ENCODE measurements at regions not wholly inside any gene's neighbourhood (a gene's known extent, or its start where the extent isn't known, plus 50 kb on each side); places are given as distances from the start of the nearest gene placed in this dataset.
"Not testable (repeated sequence)": the region's sequence is repeated elsewhere in the genome, so short reads cannot be mapped to it uniquely, and the experiment has no call there.

GRCh38 chr13:99087954-99088491 lies 110.2 kb upstream of the DOCK9 start:
- peak overlapping the region; percentile 61 for H3K4me3 ChIP-seq (ENCODE audit: low read length)
- peaks cover 2% of the 10 kb centered on the region for H3K4me1 ChIP-seq (ENCODE audit: insufficient read depth, low read length)
- peaks cover 46% of the 10 kb centered on the region for H3K27me3 ChIP-seq (ENCODE audit: insufficient read depth, low read length)
- no peaks in the 10 kb centered on the region for H3K36me3 ChIP-seq (ENCODE audit: insufficient read depth, low read length)
- H3K9me3 ChIP-seq (ENCODE audit: low read length) = no peaks in the 10 kb centered on the region
- peak overlapping the region; percentile 99 for H2AFZ ChIP-seq (ENCODE audit: low read depth, low read length)

- Histone ChIP-seq H2AFZ (ENCODE audit: low read depth, low read length) (no peak overlapping the region), H3K27me3 (ENCODE audit: insufficient read depth, low read length) (peaks cover 6% of the 10 kb centered on the region), H3K4me3 (ENCODE audit: low read length) (no peak overlapping the region), H3K9me3 (ENCODE audit: low read length) (no peaks in the 10 kb centered on the region), H3K36me3 (ENCODE audit: insufficient read depth, low read length) (no peaks in the 10 kb centered on the region), H3K4me1 (ENCODE audit: insufficient read depth, low read length) (no peaks in the 10 kb centered on the region)
These were observed 106.7 kb upstream of the UBAC2 start for GRCh38 chr13:99093997-99094396.

DNA sequence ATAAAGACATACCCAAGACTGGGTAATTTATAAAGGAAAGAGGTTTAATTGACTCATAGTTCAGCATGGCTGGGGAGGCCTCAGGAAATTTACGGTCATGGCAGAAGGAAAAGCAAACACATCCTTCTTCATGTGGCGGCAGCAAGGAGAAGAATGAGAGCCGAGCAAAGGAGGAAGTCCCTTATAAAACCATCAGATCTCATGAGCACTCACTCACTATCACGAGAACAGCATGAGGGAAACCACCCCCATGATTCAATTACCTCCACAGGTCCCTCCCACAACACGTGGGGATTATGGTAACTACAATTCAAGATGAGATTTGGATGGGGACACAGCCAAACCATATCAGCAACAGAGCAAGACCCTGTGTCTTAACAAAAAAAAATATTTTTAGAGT lies 98.8 kb upstream of the UBAC2 start:
- not testable (repeated sequence) for H3K27me3 ChIP-seq (ENCODE audit: insufficient read depth, low read length); H3K4me1 ChIP-seq (ENCODE audit: insufficient read depth, low read length); H2AFZ ChIP-seq (ENCODE audit: low read depth, low read length); H3K9me3 ChIP-seq (ENCODE audit: low read length); H3K36me3 ChIP-seq (ENCODE audit: insufficient read depth, low read length); H3K4me3 ChIP-seq (ENCODE audit: low read length)

DNA sequence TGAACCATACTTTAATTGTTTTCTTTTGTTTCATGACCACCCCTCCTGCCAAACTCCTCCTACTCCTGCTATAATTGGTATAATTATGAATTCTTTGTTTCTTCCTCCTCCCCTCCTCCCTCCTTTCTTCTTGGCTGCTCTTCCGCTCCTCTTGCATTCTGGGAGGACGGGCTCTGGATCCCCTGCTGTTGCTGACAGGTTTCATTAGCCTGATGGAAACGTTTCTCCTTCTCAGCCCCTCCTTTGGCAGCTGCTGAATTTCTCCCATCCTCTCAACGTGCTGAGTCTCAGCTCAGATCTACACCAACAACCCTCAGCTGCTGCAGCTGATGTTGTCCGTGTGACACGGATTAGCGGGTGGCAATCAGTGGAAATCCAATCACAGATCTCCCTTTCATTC lies 97.1 kb upstream of the UBAC2 start:
- no peak overlapping the region for H2AFZ ChIP-seq (ENCODE audit: low read depth, low read length)
- no peak overlapping the region for H3K4me3 ChIP-seq (ENCODE audit: low read length)
- no peaks in the 10 kb centered on the region for H3K9me3 ChIP-seq (ENCODE audit: low read length)
- H3K27me3 ChIP-seq (ENCODE audit: insufficient read depth, low read length) = no peaks in the 10 kb centered on the region
- no peaks in the 10 kb centered on the region for H3K36me3 ChIP-seq (ENCODE audit: insufficient read depth, low read length)
- no peaks in the 10 kb centered on the region for H3K4me1 ChIP-seq (ENCODE audit: insufficient read depth, low read length)

DNA sequence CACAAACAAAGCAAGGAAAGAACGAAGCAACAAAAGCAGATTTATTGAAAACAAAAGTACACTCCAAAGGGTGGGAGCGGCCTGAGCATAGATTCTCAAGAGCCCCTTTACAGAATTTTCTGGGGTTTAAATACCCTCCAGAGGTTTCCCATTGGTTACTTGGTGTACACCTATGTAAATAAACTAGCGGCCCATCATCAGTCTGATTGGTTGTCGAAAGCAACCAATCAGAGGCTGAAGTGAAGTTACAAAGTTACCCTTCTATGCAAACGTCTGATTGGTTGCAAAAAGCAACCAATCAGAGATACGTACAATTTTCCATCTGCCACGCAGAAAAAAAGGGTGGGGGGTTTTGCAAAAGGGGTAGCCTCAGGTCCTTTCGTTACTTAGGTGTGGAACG lies 96.3 kb upstream of the UBAC2 start:
- H3K9me3 ChIP-seq (ENCODE audit: low read length) = no peaks in the 10 kb centered on the region
- no peak overlapping the region for H3K4me3 ChIP-seq (ENCODE audit: low read length)
- H2AFZ ChIP-seq (ENCODE audit: low read depth, low read length) = no peak overlapping the region
- H3K36me3 ChIP-seq (ENCODE audit: insufficient read depth, low read length) = no peaks in the 10 kb centered on the region
- no peaks in the 10 kb centered on the region for H3K4me1 ChIP-seq (ENCODE audit: insufficient read depth, low read length)
- no peaks in the 10 kb centered on the region for H3K27me3 ChIP-seq (ENCODE audit: insufficient read depth, low read length)

DNA sequence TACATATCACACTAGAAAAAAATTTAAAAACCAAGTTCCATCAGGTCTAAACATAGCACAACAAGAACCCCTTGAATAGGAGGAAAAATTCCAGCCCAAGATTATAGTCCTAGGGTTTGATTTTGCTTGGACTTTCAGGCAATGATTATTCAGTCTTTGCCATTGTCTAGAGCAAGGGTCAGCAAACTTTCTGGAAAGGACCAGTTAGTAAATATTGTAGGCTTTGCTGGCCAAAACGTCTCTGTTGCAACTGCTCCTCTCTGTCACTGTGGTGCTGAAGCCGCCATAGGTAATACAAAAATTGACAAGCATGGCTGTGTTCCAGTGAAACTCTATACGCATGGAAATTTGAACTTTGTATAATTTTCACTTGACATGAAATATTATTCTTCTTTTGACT lies 95.5 kb upstream of the UBAC2 start:
- no peak overlapping the region for H3K4me3 ChIP-seq (ENCODE audit: low read length)
- H2AFZ ChIP-seq (ENCODE audit: low read depth, low read length) = no peak overlapping the region
- H3K27me3 ChIP-seq (ENCODE audit: insufficient read depth, low read length) = no peaks in the 10 kb centered on the region
- H3K36me3 ChIP-seq (ENCODE audit: insufficient read depth, low read length) = no peaks in the 10 kb centered on the region
- no peaks in the 10 kb centered on the region for H3K9me3 ChIP-seq (ENCODE audit: low read length)
- H3K4me1 ChIP-seq (ENCODE audit: insufficient read depth, low read length) = no peaks in the 10 kb centered on the region

DNA sequence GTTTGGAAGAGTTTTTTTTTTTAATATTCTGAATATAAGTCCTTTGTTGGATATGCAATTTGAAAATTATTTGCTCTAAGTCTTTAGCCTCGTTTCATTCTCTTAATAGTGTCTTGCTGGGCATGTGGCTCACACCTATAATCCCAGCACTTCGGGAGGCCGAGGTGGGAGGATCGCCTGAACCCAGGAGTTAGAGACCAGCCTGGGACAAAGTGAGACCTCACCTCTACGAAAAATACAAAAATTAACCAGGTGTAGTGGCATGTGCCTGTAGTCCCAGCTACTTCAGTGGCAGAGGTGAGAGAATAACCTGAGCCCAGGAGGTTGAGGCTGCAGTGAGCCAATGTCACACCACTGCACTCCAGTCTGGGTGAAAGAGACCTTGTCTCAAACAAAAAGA lies 87.3 kb upstream of the UBAC2 start:
- Histone ChIP-seq H3K4me3 (ENCODE audit: low read length) (no peak overlapping the region), H3K27me3 (ENCODE audit: insufficient read depth, low read length) (no peaks in the 10 kb centered on the region), H2AFZ (ENCODE audit: low read depth, low read length) (no peak overlapping the region), H3K9me3 (ENCODE audit: low read length) (no peaks in the 10 kb centered on the region), H3K36me3 (ENCODE audit: insufficient read depth, low read length) (no peaks in the 10 kb centered on the region), H3K4me1 (ENCODE audit: insufficient read depth, low read length) (no peaks in the 10 kb centered on the region)

- no peak overlapping the region for H3K4me3 ChIP-seq (ENCODE audit: low read length)
- H2AFZ ChIP-seq (ENCODE audit: low read depth, low read length) = no peak overlapping the region
- no peaks in the 10 kb centered on the region for H3K4me1 ChIP-seq (ENCODE audit: insufficient read depth, low read length)
- peaks cover 3% of the 10 kb centered on the region for H3K27me3 ChIP-seq (ENCODE audit: insufficient read depth, low read length)
- H3K36me3 ChIP-seq (ENCODE audit: insufficient read depth, low read length) = no peaks in the 10 kb centered on the region
- H3K9me3 ChIP-seq (ENCODE audit: low read length) = no peaks in the 10 kb centered on the region
These were observed 82.5 kb upstream of the UBAC2 start for GRCh38 chr13:99118179-99118578.

GRCh38 chr13:99119656-99120055 lies 81.0 kb upstream of the UBAC2 start:
- no peak overlapping the region for H2AFZ ChIP-seq (ENCODE audit: low read depth, low read length)
- H3K4me3 ChIP-seq (ENCODE audit: low read length) = no peak overlapping the region
- no peaks in the 10 kb centered on the region for H3K4me1 ChIP-seq (ENCODE audit: insufficient read depth, low read length)

GRCh38 chr13:99120751-99121150 lies 79.9 kb upstream of the UBAC2 start:
- Histone ChIP-seq H3K4me1 (ENCODE audit: insufficient read depth, low read length) (no peaks in the 10 kb centered on the region), H3K36me3 (ENCODE audit: insufficient read depth, low read length) (no peaks in the 10 kb centered on the region), H3K4me3 (ENCODE audit: low read length) (no peak overlapping the region), H2AFZ (ENCODE audit: low read depth, low read length) (no peak overlapping the region), H3K27me3 (ENCODE audit: insufficient read depth, low read length) (peaks cover 3% of the 10 kb centered on the region), H3K9me3 (ENCODE audit: low read length) (no peaks in the 10 kb centered on the region)

More at GRCh38 chr13:99119656-99120055, 81.0 kb upstream of the UBAC2 start:
- Histone ChIP-seq H3K36me3 (ENCODE audit: insufficient read depth, low read length) (no peaks in the 10 kb centered on the region), H3K27me3 (ENCODE audit: insufficient read depth, low read length) (peaks cover 3% of the 10 kb centered on the region), H3K9me3 (ENCODE audit: low read length) (no peaks in the 10 kb centered on the region)

DNA sequence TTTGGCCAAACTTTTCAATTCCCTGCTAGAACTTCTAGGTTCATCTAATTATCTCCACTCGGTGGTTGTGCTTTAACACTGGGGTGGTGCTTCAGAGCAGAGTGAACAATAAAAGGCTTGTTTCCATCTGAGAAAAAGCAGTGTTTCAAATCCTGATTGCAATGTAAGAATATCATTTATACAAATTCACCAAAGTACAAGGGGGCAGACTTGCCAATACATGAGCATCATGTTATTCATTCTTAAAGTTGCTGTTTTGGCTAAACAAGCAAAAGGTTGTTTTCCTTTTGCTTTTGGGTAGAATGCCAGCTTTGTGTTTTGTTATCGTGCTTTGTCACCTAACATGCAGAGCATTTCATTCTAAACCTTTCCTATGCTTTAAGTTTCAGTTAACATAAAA lies 78.5 kb upstream of the UBAC2 start:
- Histone ChIP-seq H2AFZ (ENCODE audit: low read depth, low read length) (no peak overlapping the region), H3K9me3 (ENCODE audit: low read length) (no peaks in the 10 kb centered on the region), H3K4me1 (ENCODE audit: insufficient read depth, low read length) (no peaks in the 10 kb centered on the region), H3K36me3 (ENCODE audit: insufficient read depth, low read length) (no peaks in the 10 kb centered on the region), H3K4me3 (ENCODE audit: low read length) (no peak overlapping the region), H3K27me3 (ENCODE audit: insufficient read depth, low read length) (peaks cover 3% of the 10 kb centered on the region)

GRCh38 chr13:99123101-99124045 lies 77.3 kb upstream of the UBAC2 start:
- H3K4me3 ChIP-seq (ENCODE audit: low read length) = no peak overlapping the region
- H3K4me1 ChIP-seq (ENCODE audit: insufficient read depth, low read length) = no peaks in the 10 kb centered on the region
- no peaks in the 10 kb centered on the region for H3K36me3 ChIP-seq (ENCODE audit: insufficient read depth, low read length)
- peaks cover 3% of the 10 kb centered on the region for H3K27me3 ChIP-seq (ENCODE audit: insufficient read depth, low read length)
- H2AFZ ChIP-seq (ENCODE audit: low read depth, low read length) = no peak overlapping the region
- no peaks in the 10 kb centered on the region for H3K9me3 ChIP-seq (ENCODE audit: low read length)

GRCh38 chr13:99124046-99124400 lies 76.6 kb upstream of the UBAC2 start:
- no peak overlapping the region for H3K4me3 ChIP-seq (ENCODE audit: low read length)
- H3K4me1 ChIP-seq (ENCODE audit: insufficient read depth, low read length) = no peaks in the 10 kb centered on the region
- H3K9me3 ChIP-seq (ENCODE audit: low read length) = no peaks in the 10 kb centered on the region
- no peaks in the 10 kb centered on the region for H3K36me3 ChIP-seq (ENCODE audit: insufficient read depth, low read length)
- peaks cover 3% of the 10 kb centered on the region for H3K27me3 ChIP-seq (ENCODE audit: insufficient read depth, low read length)
- H2AFZ ChIP-seq (ENCODE audit: low read depth, low read length) = no peak overlapping the region

Data from neuron (in vitro differentiated cells).